GM19043 (cell line): ENCODE measurements at regions not wholly inside any gene's neighbourhood (a gene's known extent, or its start where the extent isn't known, plus 50 kb on each side); places are given as distances from the start of the nearest gene placed in this dataset.

ENCODE experiments used
- ATAC-seq: cut with Tn5 transposase; IDR thresholded peaks from one replicate; pipeline ENCODE4 v1.9.1; 2021; ENCODE audit warnings: low read depth; ENCODE audit not compliant: unreplicated experiment

- ATAC-seq, result no peak
Measured at GRCh38 chrX:35741142-35741541, 57.0 kb upstream of the MAGEB16 start.

GRCh38 chrX:35743331-35743730 lies 54.8 kb upstream of the MAGEB16 start:
- no peak for ATAC-seq
